Skeletal muscle tissue (tissue), 3 donors: ENCODE measurements at regions not wholly inside any gene's neighbourhood (a gene's known extent, or its start where the extent isn't known, plus 50 kb on each side); places are given as distances from the start of the nearest gene placed in this dataset.
"Not testable (repeated sequence)": the region's sequence is repeated elsewhere in the genome, so short reads cannot be mapped to it uniquely, and the experiment has no call there.

Experiments
- H3K27ac ChIP-seq: one replicate; pipeline ENCODE4 v1.7.0; 2013; ENCODE audit warnings: mild to moderate bottlenecking, low read depth, low read length, inconsistent platforms
- H3K27me3 ChIP-seq, 3 donors: one replicate each; pipeline ENCODE4 v1.7.0; 2013; ENCODE audit warnings: low read length in 3 of 3; ENCODE audit not compliant: control insufficient read depth in 3 of 3, insufficient read depth in 3 of 3
- H3K36me3 ChIP-seq, 3 donors: one replicate each; pipeline ENCODE4 v1.7.0; 2013; ENCODE audit warnings: low read length in 3 of 3; ENCODE audit not compliant: control insufficient read depth in 3 of 3, insufficient read depth in 3 of 3
- H3K4me1 ChIP-seq, 3 donors: one replicate each; pipeline ENCODE4 v1.7.0; 2013; ENCODE audit warnings: low read length in 3 of 3, mild to moderate bottlenecking in 3 of 3; ENCODE audit not compliant: control insufficient read depth in 3 of 3, insufficient read depth in 3 of 3
- H3K4me3 ChIP-seq, 3 donors: one replicate each; pipeline ENCODE4 v1.7.0; 2013; ENCODE audit warnings: low read length in 3 of 3
- H3K9ac ChIP-seq, 3 donors: one replicate each; pipeline ENCODE4 v1.7.0; 2013; ENCODE audit warnings: low read length in 3 of 3, mild to moderate bottlenecking in 3 of 3, moderate library complexity in 2 of 3, low read depth in 1 of 3
- H3K9me3 ChIP-seq, 3 donors: one replicate each; pipeline ENCODE4 v1.7.0; 2013; ENCODE audit warnings: low read length in 3 of 3; ENCODE audit not compliant: control insufficient read depth in 3 of 3
- donor health status: Osteomylitis.

GRCh38 chr1:173257805-173258204 is 50.7 kb upstream of the TNFSF4 start:
- no peaks in the 10 kb centered on the region for H3K4me1 ChIP-seq
- no peak overlapping the region for H3K4me3 ChIP-seq
- no peak overlapping the region for H3K27ac ChIP-seq
- H3K27me3 ChIP-seq: no peaks in the 10 kb centered on the region
- no peak overlapping the region for H3K9ac ChIP-seq
- no peaks in the 10 kb centered on the region for H3K36me3 ChIP-seq
- no peaks in the 10 kb centered on the region for H3K9me3 ChIP-seq

GRCh38 chr1:173258479-173259264 is 51.5 kb upstream of the TNFSF4 start:
- Histone ChIP-seq H3K27me3 (no peaks in the 10 kb centered on the region), H3K9ac (no peak overlapping the region), H3K36me3 (no peaks in the 10 kb centered on the region), H3K4me3 (no peak overlapping the region), H3K27ac (no peak overlapping the region), H3K4me1 (no peaks in the 10 kb centered on the region), H3K9me3 (no peaks in the 10 kb centered on the region)

- H3K9ac ChIP-seq, H3K4me1 ChIP-seq, H3K27me3 ChIP-seq, H3K27ac ChIP-seq, H3K36me3 ChIP-seq, H3K9me3 ChIP-seq, H3K4me3 ChIP-seq: not testable (repeated sequence)
Measured at GRCh38 chr1:173260329-173260728, 53.2 kb upstream of the TNFSF4 start.

- H3K27me3 ChIP-seq: no peaks in the 10 kb centered on the region
- H3K27ac ChIP-seq: no peak overlapping the region
- no peaks in the 10 kb centered on the region for H3K36me3 ChIP-seq
- no peaks in the 10 kb centered on the region for H3K4me1 ChIP-seq
- H3K9ac ChIP-seq: no peak overlapping the region
- H3K9me3 ChIP-seq: no peaks in the 10 kb centered on the region
- H3K4me3 ChIP-seq: no peak overlapping the region
Measured at GRCh38 chr1:173266841-173267240, 59.7 kb upstream of the TNFSF4 start.

- Histone ChIP-seq H3K27me3 (no peaks in the 10 kb centered on the region), H3K4me3 (no peak overlapping the region), H3K9ac (no peak overlapping the region), H3K9me3 (no peaks in the 10 kb centered on the region), H3K27ac (no peak overlapping the region), H3K4me1 (no peaks in the 10 kb centered on the region), H3K36me3 (no peaks in the 10 kb centered on the region)
Measured at GRCh38 chr1:173267453-173267945, 60.4 kb upstream of the TNFSF4 start.

GRCh38 chr1:173268261-173268660 is 61.1 kb upstream of the TNFSF4 start:
- no peaks in the 10 kb centered on the region for H3K9me3 ChIP-seq
- H3K9ac ChIP-seq: no peak overlapping the region
- no peak overlapping the region for H3K4me3 ChIP-seq
- no peaks in the 10 kb centered on the region for H3K36me3 ChIP-seq
- H3K27ac ChIP-seq: no peak overlapping the region
- no peaks in the 10 kb centered on the region for H3K4me1 ChIP-seq
- H3K27me3 ChIP-seq: no peaks in the 10 kb centered on the region

- Histone ChIP-seq H3K4me3 (no peak overlapping the region), H3K4me1 (no peaks in the 10 kb centered on the region), H3K27me3 (no peaks in the 10 kb centered on the region), H3K9me3 (no peaks in the 10 kb centered on the region), H3K27ac (no peak overlapping the region), H3K36me3 (no peaks in the 10 kb centered on the region), H3K9ac (no peak overlapping the region)
Measured at GRCh38 chr1:173268786-173269277, 61.7 kb upstream of the TNFSF4 start.

GRCh38 chr1:173269490-173270230 is 62.5 kb upstream of the TNFSF4 start:
- no peaks in the 10 kb centered on the region for H3K9me3 ChIP-seq
- H3K4me1 ChIP-seq: no peaks in the 10 kb centered on the region
- H3K27me3 ChIP-seq: no peaks in the 10 kb centered on the region
- no peaks in the 10 kb centered on the region for H3K36me3 ChIP-seq
- H3K4me3 ChIP-seq: no peak overlapping the region
- no peak overlapping the region for H3K27ac ChIP-seq
- no peak overlapping the region for H3K9ac ChIP-seq

GRCh38 chr1:173270243-173270642 is 63.1 kb upstream of the TNFSF4 start:
- H3K4me3 ChIP-seq: no peak overlapping the region
- H3K9me3 ChIP-seq: no peaks in the 10 kb centered on the region
- H3K4me1 ChIP-seq: no peaks in the 10 kb centered on the region
- no peak overlapping the region for H3K27ac ChIP-seq
- no peaks in the 10 kb centered on the region for H3K27me3 ChIP-seq
- H3K36me3 ChIP-seq: no peaks in the 10 kb centered on the region
- H3K9ac ChIP-seq: no peak overlapping the region

- H3K27ac ChIP-seq: not testable (repeated sequence)
Measured at GRCh38 chr1:173271021-173271420, 63.9 kb upstream of the TNFSF4 start.

More at GRCh38 chr1:173271021-173271420, 63.9 kb upstream of the TNFSF4 start:
- not testable (repeated sequence) for H3K36me3 ChIP-seq, H3K9me3 ChIP-seq, H3K9ac ChIP-seq, H3K4me3 ChIP-seq, H3K4me1 ChIP-seq, H3K27me3 ChIP-seq
